Panc1 (cell line): ENCODE measurements at regions not wholly inside any gene's neighbourhood (a gene's known extent, or its start where the extent isn't known, plus 50 kb on each side); places are given as distances from the start of the nearest gene placed in this dataset.

Source experiments
- SIN3A ChIP-seq: IDR thresholded peaks from 2 replicates; pipeline ENCODE4 v1.6.1; 2012; ENCODE audit warnings: low read depth, mild to moderate bottlenecking, low read length, moderate library complexity, borderline replicate concordance; ENCODE audit not compliant: insufficient read depth
- TCF7L2 ChIP-seq: IDR thresholded peaks from 2 replicates; pipeline ENCODE4 v1.6.1; 2011; ENCODE audit warnings: mild to moderate bottlenecking, low read depth, low read length, inconsistent platforms
- TF ChIP-seq, protein P1 (sequence below): fragments of 450-650 bp; IDR thresholded peaks from 2 replicates; pipeline ENCODE4 v1.5.1; 2017; ENCODE audit warnings: mild to moderate bottlenecking

DNA sequence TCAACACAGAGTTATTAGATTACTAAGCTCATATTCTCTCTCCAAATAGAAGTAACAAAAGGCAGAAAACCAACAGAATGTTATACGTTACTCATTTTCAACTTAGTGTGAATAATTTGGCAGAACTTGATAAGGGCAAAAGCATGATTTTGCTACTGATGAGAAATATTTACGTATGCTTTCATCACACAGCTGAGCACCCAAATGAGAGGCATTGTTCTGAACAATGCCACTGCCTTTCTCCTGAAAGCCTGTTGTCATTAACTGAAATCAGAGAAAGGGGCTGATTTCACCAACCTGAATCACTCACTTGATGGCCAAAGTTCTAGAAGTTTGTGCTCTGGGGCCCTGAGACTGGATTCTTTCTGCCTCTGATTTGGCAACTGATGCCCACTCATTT, 367.5 kb upstream of the PTGER4 start:
- no peak for TF ChIP-seq SIN3A
- TF ChIP-seq, protein P1, sequence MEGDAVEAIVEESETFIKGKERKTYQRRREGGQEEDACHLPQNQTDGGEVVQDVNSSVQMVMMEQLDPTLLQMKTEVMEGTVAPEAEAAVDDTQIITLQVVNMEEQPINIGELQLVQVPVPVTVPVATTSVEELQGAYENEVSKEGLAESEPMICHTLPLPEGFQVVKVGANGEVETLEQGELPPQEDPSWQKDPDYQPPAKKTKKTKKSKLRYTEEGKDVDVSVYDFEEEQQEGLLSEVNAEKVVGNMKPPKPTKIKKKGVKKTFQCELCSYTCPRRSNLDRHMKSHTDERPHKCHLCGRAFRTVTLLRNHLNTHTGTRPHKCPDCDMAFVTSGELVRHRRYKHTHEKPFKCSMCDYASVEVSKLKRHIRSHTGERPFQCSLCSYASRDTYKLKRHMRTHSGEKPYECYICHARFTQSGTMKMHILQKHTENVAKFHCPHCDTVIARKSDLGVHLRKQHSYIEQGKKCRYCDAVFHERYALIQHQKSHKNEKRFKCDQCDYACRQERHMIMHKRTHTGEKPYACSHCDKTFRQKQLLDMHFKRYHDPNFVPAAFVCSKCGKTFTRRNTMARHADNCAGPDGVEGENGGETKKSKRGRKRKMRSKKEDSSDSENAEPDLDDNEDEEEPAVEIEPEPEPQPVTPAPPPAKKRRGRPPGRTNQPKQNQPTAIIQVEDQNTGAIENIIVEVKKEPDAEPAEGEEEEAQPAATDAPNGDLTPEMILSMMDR = no peak
- TF ChIP-seq TCF7L2 = no peak
